HEK293T (cell line): ENCODE measurements at regions not wholly inside any gene's neighbourhood (a gene's known extent, or its start where the extent isn't known, plus 50 kb on each side); places are given as distances from the start of the nearest gene placed in this dataset.

Experiments
- ARNT ChIP-seq: fragments of 450-650 bp; IDR thresholded peaks from 2 replicates; pipeline ENCODE4 v1.6.1; 2017; ENCODE audit warnings: mild to moderate bottlenecking
- BHLHE40 ChIP-seq: fragments of 450-650 bp; IDR thresholded peaks from 2 replicates; pipeline ENCODE4 v1.6.1; 2016; ENCODE audit warnings: mild to moderate bottlenecking, moderate library complexity, borderline replicate concordance
- ELF4 ChIP-seq: fragments of 450-650 bp; IDR thresholded peaks from 2 replicates; pipeline ENCODE4 v1.6.1; 2017; ENCODE audit warnings: antibody characterized with exemption
- FOXA1 ChIP-seq: fragments of 450-650 bp; IDR thresholded peaks from 2 replicates; pipeline ENCODE4 v1.6.1; 2016; ENCODE audit warnings: mild to moderate bottlenecking
- FOXM1 ChIP-seq: fragments of 450-650 bp; IDR thresholded peaks from 2 replicates; pipeline ENCODE4 v1.6.1; 2017; ENCODE audit warnings: mild to moderate bottlenecking, borderline replicate concordance
- L3MBTL2 ChIP-seq: fragments of 450-650 bp; conservative IDR thresholded peaks from 2 replicates; pipeline ENCODE4 v1.6.1; 2016; ENCODE audit warnings: mild to moderate bottlenecking
- NFRKB ChIP-seq: fragments of 450-650 bp; IDR thresholded peaks from 2 replicates; pipeline ENCODE4 v1.6.1; 2016; ENCODE audit warnings: mild to moderate bottlenecking, moderate library complexity
- PKNOX1 ChIP-seq: fragments of 450-650 bp; IDR thresholded peaks from 2 replicates; pipeline ENCODE4 v1.6.1; 2016
- SP1 ChIP-seq: fragments of 450-650 bp; IDR thresholded peaks from 2 replicates; pipeline ENCODE4 v1.6.1; 2017
- SUZ12 ChIP-seq: fragments of 450-650 bp; IDR thresholded peaks from 2 replicates; pipeline ENCODE4 v1.6.1; 2016; ENCODE audit warnings: mild to moderate bottlenecking
- TARDBP ChIP-seq: fragments of 450-650 bp; IDR thresholded peaks from 2 replicates; pipeline ENCODE4 v1.6.1; 2016

GRCh38 chr16:77488652-77489051 lies 53.8 kb upstream of the ADAMTS18 start:
- TF ChIP-seq NFRKB (no peak), PKNOX1 (no peak), L3MBTL2 (no peak), FOXA1 (no peak), BHLHE40 (no peak), ELF4 (no peak), FOXM1 (no peak), SUZ12 (no peak), ARNT (no peak), SP1 (no peak), TARDBP (no peak)
